NCI-H82 treated with DMSO at 0.1 percent for 48 hours (cell line): ENCODE measurements at regions not wholly inside any gene's neighbourhood (a gene's known extent, or its start where the extent isn't known, plus 50 kb on each side); places are given as distances from the start of the nearest gene placed in this dataset.

Experiments used
- DNase-seq: peaks from one replicate; lab custom pipeline; 2025; ENCODE audit not compliant: unreplicated experiment; lab: John Stamatoyannopoulos, UW

GRCh38 chr15:31472636-31473384 lies 146.2 kb downstream of the KLF13 start:
- no peak for DNase-seq

DNA sequence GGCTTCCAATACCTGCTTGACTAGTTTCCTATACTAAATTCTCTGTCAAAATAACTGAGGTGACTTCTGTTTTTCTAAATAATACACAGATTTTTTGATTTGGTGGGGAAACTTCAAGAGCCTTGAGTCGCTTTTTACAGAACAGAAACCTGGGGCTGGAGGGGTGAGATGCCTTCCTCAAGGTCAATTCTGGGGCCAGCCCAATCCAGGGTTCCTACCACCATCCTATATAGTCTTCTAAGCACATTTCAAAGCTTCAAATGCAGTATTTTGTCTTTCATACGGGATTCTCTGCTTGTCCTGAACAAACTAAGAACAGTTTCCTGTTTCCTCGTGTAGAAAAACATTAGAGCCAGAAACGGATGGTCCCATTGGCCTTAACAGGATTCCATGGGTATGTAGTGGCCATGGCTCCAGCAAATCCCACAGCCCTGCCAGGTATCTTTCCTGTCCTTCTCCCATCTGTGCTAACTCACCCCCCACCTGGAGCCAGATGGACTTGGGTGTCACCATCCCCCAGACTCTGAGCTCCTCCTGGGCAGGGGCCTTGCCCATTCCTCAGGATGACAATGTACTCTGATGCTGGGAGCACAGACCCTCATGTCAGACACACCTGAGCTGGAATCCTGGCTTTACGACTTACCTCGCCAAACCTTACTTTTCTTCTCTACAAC lies 146.9 kb downstream of the KLF13 start:
- no peak for DNase-seq

DNA sequence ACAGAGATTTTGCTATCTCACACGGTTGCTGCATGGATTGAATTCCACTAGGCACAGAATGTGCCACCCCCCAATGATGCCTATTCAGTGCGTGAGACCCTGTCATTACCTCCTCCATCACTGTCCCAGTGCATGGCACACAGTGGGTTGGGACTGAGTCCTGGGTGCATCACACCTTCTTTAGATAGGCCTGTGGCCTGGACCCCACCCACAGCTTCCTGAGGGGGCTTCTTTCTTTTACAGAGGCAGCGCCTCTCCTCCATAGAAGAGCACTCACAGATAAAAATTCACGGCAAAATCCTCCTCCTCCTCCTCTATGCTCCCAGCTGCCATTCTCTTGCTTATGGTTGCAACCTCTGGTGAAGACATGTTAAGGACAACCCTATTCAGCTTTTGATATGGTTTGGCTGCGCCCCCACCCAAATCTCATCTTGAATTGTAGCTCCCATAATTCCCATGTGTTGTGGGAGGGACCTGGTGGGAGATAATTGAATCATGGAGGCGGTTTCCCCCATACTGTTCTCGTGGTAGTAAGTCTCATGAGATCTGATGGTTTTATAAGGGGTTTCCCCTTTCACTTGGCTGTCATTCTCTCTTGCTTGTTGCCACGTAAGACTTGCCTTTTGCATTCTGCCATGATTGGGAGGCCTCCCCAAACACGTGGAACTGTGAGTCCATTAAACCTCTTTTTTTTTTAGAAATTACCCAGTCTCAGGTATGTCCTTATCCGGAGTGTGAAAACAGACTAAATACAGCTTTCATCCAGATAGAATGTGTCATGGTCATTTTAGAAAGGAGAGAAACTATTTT lies 147.6 kb downstream of the KLF13 start:
- DNase-seq, result no peak

DNA sequence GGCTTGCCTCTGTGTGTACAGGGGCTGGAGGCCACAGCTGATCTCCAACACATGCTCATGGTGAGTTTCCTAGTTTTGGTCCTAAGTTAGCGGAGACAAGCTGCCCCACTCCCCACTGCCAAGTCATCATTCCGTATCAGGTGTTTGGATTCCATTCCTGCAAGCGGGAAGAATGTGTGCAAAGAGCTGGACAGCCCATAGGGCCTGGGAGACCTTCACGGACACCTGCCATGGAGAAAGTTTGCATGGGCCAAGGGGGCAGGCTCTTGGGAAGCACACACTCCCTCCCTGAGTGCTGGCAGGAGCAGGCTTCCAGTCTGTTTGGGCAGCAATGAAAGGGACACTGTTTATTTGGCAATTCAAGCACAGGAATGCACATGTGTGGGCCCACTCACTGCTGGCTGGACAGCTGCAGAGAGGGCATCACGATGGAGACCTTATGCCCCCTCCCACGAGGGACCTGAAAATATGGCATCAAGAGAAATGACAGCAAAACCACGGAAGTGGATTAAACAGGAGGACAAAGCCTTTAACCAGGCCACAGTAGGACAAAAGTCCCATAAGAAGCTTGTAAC lies 149.7 kb downstream of the KLF13 start:
- no peak for DNase-seq

GRCh38 chr15:31476866-31477265 lies 150.2 kb downstream of the KLF13 start:
- DNase-seq, result no peak

GRCh38 chr15:31477301-31477700 lies 150.7 kb downstream of the KLF13 start:
- no peak for DNase-seq

GRCh38 chr15:31477851-31478701 lies 151.4 kb downstream of the KLF13 start:
- DNase-seq, result no peak

DNA sequence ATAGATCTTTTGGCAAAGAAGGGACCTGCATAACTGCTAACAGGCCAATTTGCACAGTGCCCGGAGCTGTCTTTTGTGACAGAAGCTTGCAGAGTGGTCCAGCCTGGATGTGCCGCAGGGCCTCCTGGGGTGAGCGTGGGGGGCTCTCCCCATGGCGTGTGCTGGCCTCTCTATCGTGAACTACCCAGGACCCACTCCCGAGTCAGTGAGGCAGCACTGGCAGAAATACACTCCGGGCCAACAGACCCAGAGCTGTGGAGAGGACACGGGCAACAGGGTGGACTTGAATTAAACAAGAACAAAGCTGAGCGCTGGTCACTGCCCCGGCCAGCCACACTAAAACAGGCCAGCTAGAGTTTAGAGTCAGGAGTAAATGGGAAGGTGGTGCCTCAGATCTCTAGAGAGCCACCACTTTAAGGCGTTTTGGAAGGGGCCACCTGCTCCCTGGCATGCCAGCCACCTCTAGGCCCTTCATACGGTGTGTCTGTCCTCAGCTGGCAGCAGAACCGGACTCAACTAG lies 152.1 kb downstream of the KLF13 start:
- no peak for DNase-seq

- DNase-seq, result no peak
Observed at GRCh38 chr15:31480356-31481025, 153.9 kb downstream of the KLF13 start.

- DNase-seq, result no peak
Observed at GRCh38 chr15:31481142-31481541, 154.5 kb downstream of the KLF13 start.

DNA sequence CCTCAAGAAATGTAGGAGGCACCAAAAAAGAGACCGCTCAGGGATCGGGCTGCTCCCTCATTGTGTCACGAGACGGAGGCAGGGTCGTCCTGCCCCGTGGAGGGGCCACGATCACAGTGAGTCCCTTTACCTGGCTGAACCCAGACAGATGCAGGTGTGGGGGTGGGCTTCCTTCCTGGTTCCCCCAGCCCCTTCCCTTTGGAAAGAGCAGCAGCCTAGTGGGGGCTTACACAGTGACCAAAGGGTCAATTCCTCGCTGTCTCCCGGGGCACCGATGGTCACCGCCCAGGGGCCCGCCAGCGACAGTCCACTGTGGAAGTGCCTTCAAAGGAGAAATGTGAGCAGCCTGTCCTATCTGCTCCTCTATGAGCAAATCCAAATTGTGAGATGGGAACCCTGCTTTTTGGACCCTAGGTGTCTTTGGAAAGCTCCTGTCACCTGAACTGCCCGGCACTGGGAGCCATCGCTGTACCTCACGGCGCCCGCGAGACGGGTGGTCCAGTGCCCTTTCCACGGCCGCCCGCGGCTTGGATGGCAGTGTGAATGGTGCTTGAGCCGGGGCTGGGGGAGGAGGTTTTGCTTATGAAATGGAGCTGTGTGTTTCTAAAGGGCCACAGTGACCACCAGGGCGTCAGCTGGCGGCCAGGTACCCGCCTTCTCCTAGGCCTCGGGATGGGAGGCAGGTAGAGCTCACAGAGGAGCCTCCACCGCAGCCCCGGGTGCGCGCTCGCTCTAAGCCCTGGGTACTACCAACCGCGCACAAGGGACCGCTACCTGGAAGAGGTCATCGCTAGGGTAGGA lies 155.7 kb downstream of the KLF13 start:
- DNase-seq, result no peak

DNA sequence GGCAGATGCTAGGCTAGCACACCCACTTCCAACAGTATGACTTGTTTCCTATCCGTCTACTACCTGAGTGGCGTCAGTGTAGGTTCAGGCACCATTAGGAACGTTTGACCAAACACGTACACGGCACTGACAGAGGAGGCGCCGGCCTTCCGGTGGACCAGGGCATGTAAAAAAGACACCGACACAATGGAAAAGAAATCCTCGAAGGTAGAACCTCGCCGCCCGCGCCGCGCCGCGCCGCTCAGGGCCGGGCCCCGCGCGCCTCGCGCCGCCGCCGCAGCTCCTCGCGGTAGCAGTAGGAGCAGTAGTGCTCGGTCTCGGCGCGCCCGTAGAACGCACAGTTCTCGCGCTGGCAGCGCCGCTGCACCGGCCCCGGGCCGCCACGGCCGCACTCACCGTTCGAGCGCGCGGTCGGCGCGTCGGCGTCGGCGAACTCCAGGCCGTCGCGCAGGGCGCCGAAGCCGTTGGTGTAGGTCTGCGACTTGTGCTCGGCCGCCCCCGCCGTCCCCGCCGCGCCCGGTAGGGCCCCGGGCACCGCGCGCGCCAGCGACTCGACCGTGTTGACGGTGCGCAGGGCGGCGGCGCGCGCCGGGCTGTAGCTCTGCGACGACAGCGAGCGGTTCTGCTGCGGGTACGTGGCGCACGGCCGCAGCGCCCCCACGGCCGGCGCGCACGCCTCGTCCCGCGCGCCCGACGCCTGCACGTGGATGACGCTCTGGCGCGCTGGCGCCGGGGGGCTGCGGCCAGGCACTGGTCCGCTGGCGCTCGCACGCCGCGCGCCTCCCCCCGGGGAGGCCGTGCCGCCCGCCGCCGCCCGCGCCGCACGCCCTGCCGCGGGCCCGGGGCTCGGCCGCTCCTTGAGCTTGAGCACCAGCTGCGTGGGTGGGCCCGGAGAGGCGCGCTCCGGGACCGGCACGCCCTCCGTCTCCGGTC lies 156.7 kb downstream of the KLF13 start:
- no peak for DNase-seq

- DNase-seq, result no peak
Observed at GRCh38 chr15:31483986-31484951, 157.6 kb downstream of the KLF13 start.

DNA sequence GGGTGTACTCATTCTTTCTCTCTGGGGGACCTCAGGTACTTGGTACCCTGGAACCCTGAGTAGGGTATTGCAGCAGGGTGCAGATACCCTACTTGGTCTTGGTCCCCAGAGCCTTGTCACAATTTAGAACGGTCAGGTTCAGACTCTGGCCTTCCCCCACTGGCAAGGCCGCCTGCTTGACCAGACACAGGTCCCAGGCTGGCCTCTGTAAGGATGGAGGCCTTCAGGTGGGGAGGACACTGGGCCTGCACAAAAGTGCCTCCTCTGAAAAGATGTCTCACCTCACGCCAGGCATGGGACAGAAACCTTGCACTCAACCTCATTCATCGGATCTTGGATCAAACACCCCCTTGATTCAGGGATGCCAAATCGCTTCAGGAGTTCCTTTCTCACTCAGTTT lies 158.4 kb downstream of the KLF13 start:
- no peak for DNase-seq

DNA sequence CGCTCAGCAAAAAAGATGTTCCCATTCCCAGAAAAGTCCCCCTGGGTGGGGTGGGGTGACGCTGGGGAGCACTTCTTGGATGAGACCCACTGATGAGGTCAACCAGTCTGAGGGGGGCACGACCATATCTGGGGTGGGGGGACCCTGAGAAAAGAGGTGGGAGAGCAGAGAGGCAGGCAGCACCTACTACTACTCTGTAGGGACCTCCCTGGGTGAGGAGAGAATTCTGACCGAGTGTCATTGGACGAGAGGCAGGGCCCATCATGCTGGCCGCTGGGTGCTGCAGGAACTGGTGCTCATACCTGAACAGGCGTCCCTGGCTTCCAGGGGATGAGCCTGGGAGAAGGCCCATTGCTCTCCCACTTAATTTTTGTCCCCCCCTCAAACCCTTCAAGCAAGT lies 158.8 kb downstream of the KLF13 start:
- no peak for DNase-seq

GRCh38 chr15:31485911-31486461 lies 159.4 kb downstream of the KLF13 start:
- no peak for DNase-seq

DNA sequence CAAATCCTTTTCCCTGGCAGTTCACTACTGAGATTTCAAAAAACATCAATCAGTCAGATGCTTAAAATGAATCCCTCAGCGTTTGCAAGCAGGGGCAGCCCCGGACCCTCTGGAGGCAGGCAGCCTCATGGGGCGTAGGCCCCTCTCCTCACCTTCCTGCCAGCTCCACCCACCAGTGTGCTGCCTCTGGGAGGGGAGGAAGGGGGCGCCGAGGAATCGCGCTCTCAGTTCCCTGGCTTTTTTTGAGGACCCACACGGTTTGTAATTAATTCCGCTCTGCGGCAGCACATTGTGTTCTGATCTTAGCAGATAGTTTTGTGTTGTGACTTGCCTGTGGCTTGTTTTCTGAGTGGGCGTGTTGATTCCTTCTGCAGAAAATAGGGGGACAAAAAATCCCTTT lies 159.9 kb downstream of the KLF13 start:
- no peak for DNase-seq
